Stomach (tissue), 4 donors: ENCODE measurements at regions not wholly inside any gene's neighbourhood (a gene's known extent, or its start where the extent isn't known, plus 50 kb on each side); places are given as distances from the start of the nearest gene placed in this dataset.

ENCODE experiments used
- EP300 ChIP-seq: sonication (generic); formaldehyde crosslinking; IDR thresholded peaks from one replicate; pipeline ENCODE4 v1.6.1; 2017; ENCODE audit warnings: antibody characterized with exemption
- TF ChIP-seq, protein P1 (sequence below), 7 experiments: fragments of 450-650 bp in 4 of 7; fragments of 200-600 bp in 3 of 7; sonication (generic) in 3 of 7; IDR thresholded peaks; one replicate each; pipeline ENCODE4 v1.5.1; 2016 to 2019; ENCODE audit warnings: antibody characterized with exemption in 7 of 7, control low read depth in 2 of 7, mild to moderate bottlenecking in 1 of 7

DNA sequence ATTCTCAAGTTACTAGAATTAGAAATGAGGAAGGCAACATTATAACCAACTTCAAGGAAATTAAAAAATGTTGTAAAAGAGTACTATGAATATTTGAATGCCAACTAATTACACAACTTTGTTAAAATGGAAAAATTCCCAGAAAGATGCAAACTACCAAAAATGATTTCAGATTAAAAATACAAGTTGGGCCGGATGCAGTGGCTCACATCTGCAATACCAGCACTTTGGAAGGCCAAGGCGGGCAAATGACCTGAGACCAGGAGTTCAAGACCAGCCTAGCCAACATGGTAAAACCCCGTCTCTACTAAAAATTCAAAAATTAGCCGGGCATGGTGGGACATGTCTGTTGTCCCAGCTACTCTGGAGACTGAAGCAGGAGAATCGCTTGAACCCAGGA lies 874.2 kb upstream of the GJE1 start:
- TF ChIP-seq, protein P1, sequence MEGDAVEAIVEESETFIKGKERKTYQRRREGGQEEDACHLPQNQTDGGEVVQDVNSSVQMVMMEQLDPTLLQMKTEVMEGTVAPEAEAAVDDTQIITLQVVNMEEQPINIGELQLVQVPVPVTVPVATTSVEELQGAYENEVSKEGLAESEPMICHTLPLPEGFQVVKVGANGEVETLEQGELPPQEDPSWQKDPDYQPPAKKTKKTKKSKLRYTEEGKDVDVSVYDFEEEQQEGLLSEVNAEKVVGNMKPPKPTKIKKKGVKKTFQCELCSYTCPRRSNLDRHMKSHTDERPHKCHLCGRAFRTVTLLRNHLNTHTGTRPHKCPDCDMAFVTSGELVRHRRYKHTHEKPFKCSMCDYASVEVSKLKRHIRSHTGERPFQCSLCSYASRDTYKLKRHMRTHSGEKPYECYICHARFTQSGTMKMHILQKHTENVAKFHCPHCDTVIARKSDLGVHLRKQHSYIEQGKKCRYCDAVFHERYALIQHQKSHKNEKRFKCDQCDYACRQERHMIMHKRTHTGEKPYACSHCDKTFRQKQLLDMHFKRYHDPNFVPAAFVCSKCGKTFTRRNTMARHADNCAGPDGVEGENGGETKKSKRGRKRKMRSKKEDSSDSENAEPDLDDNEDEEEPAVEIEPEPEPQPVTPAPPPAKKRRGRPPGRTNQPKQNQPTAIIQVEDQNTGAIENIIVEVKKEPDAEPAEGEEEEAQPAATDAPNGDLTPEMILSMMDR (IDR thresholded peaks at IDR 0.05) = no peak
- no peak for TF ChIP-seq EP300
